Activated CD8-positive, alpha-beta memory T cell treated with anti-CD3 and anti-CD28 coated beads, Interleukin-2, amount 10 ng/mL, durations not matched to agents 7 days and 5 days (primary cell): ENCODE measurements at regions not wholly inside any gene's neighbourhood (a gene's known extent, or its start where the extent isn't known, plus 50 kb on each side); places are given as distances from the start of the nearest gene placed in this dataset.

Source experiments
- ATAC-seq: fragments of 150-1000 bp; cut with Tn5 transposase; one replicate; pipeline ENCODE4 v1.10.0; 2021; ENCODE audit warnings: moderate library complexity
- CTCF ChIA-PET: fragments of 350-600 bp; sonication (Branson Sonifier 250); formaldehyde crosslinking; loops from one replicate; lab custom pipeline; 2021; ENCODE audit warnings: antibody characterized with exemption; lab: Charles Lee
- DNase-seq: peaks from one replicate; pipeline ENCODE4 v3.0.0-alpha.2; 2020
- H3K27ac Mint-ChIP-seq: one replicate; pipeline ENCODE4 v1.8.0; 2021; ENCODE audit warnings: mild to moderate bottlenecking, mixed read lengths
- H3K27me3 Mint-ChIP-seq: one replicate; pipeline ENCODE4 v1.8.0; 2021; ENCODE audit warnings: mixed read lengths
- H3K36me3 Mint-ChIP-seq: one replicate; pipeline ENCODE4 v1.8.0; 2021; ENCODE audit warnings: mild to moderate bottlenecking, mixed read lengths
- H3K4me1 Mint-ChIP-seq: one replicate; pipeline ENCODE4 v1.8.0; 2021; ENCODE audit warnings: mixed read lengths
- H3K4me3 Mint-ChIP-seq: one replicate; pipeline ENCODE4 v1.8.0; 2021; ENCODE audit warnings: mild to moderate bottlenecking, moderate library complexity, mixed read lengths
- H3K9me3 Mint-ChIP-seq: one replicate; pipeline ENCODE4 v1.8.0; 2022; ENCODE audit warnings: low read depth, mixed read lengths

DNA sequence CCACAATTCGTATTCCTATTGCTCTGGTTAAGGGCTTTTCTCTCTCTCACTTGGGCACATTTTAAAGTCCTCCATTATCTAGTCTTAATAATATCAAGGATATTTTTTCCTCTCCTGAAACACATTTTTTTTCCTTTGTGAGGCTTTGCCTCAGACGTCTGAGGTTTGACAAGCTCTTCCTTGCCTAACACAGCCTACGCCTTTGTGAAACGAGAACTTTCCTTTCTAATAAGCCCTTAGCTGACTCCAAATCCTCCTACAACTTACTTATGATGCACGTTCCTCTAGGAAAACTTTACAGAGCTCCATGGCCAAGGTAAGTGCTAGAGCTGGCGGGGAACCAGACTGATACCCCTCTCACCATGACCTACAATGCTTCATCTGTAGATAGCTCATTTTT lies 841.5 kb downstream of the SOCS6 start:
- CTCF ChIA-PET: no interaction called here
- no peaks in the 10 kb centered on the region for H3K4me1 Mint-ChIP-seq
- ATAC-seq: no peak

DNA sequence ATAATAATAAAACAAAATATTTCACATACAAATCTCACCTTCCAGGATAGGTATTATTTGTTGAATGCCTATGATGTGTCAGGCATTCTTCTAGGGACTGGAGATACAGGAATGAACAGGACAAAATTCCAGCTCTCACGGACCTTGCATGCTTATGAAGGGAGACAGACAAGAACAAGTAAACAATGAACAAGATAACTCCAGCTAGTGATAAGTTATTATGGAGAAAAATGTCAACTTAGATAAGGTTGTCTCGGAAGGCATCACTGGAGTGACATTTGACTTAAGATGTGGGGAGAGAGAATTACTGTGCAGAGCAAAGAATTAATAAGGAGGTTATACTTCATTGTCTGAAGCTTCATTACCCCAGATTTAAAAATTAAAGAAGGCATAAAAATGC lies 836.7 kb downstream of the SOCS6 start:
- Mint-ChIP-seq H3K9me3 (peaks cover 14% of the 10 kb centered on the region), H3K27me3 (no peaks in the 10 kb centered on the region), H3K4me3 (no peak overlapping the region), H3K4me1 (no peaks in the 10 kb centered on the region), H3K27ac (no peak overlapping the region), H3K36me3 (no peaks in the 10 kb centered on the region)
- no peak for ATAC-seq
- no peak for DNase-seq
- CTCF ChIA-PET: no interaction called here

More for the DNA sequence above, 841.5 kb downstream of the SOCS6 start:
- no peak for DNase-seq
- Mint-ChIP-seq H3K27ac (no peak overlapping the region), H3K9me3 (peaks cover 18% of the 10 kb centered on the region), H3K36me3 (no peaks in the 10 kb centered on the region), H3K27me3 (no peaks in the 10 kb centered on the region), H3K4me3 (no peak overlapping the region)

DNA sequence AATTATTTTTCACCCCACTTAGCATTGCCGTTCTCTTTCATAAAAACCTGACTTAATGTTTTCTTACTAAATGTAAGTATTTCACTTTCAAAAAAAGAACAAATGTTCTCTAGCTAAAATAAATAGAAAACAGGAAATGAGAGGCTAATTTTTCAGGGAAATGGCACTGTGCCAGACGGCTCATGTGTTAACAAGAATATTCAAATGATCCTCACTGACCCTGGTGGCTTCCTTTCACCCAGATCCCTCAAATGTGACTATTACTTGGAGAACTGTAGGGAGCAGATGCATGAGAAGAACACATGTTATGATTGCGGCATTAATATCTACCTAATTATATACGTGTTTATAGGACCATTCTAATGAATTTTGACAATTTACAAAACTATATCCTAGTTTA lies 827.7 kb downstream of the SOCS6 start:
- H3K27ac Mint-ChIP-seq: no peak overlapping the region
- H3K4me3 Mint-ChIP-seq: no peak overlapping the region
- CTCF ChIA-PET: no interaction called here

DNA sequence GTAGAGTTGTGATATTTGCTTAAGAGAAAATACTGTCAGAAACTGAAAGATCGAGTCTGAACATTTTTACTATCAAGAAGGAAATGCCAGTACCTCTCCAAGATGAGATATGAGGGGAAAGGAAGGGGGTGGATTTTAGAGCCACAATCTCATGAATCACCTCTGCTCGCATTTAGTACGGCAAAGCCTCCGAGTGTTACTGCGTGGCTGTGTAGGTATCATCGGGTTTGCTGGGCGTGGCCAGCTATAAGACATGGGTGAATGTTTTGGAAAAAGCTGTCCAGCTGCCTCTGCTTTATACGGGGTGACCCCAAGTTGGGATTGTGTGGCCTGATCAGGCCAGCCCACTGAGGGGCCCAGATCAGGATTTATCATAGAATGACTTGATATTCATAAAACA lies 826.4 kb downstream of the SOCS6 start:
- Mint-ChIP-seq H3K27me3 (no peaks in the 10 kb centered on the region), H3K9me3 (peaks cover 12% of the 10 kb centered on the region), H3K27ac (no peak overlapping the region), H3K4me1 (no peaks in the 10 kb centered on the region), H3K36me3 (no peaks in the 10 kb centered on the region), H3K4me3 (no peak overlapping the region)
- DNase-seq (no peak), ATAC-seq (no peak)
- CTCF ChIA-PET: no interaction called here

More for the DNA sequence above, 827.7 kb downstream of the SOCS6 start:
- DNase-seq: no peak
- H3K36me3 Mint-ChIP-seq: no peaks in the 10 kb centered on the region
- H3K9me3 Mint-ChIP-seq: peaks cover 15% of the 10 kb centered on the region
- no peak for ATAC-seq
- no peaks in the 10 kb centered on the region for H3K4me1 Mint-ChIP-seq
- H3K27me3 Mint-ChIP-seq: no peaks in the 10 kb centered on the region

DNA sequence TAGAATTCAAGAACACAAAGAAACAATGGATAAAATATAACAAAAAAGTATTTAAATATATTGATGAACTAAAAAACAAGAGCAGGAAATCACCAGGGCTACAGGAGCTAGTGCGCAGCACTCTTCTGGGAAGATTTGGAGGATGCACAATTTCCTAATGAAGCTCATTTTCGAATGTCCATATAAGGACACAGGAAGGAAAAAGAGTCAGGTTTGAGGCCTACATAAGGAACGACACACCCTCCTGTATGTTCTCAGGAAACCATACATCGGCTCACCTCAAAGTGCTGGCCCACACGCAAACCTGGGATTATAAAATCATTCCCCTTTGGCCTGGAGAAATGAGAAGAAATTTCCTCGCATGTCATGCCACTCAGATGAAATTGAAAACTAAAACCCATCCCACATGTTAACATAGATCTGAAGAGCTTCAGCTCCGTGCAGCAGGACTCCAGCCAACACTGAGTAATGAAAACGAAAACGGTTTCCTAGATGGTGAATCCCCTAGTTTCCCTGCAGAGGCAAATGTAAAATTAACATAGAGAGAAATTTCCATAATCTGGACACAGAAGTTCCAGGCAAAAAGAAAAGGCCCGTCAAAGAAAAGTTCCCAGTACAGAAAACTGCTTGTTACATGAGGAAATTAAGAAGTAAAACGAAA lies 825.8 kb downstream of the SOCS6 start:
- no peaks in the 10 kb centered on the region for H3K4me1 Mint-ChIP-seq
- no peak overlapping the region for H3K4me3 Mint-ChIP-seq
- CTCF ChIA-PET: no interaction called here
- H3K27ac Mint-ChIP-seq: no peak overlapping the region
- ATAC-seq: no peak
- no peak for DNase-seq
- no peaks in the 10 kb centered on the region for H3K36me3 Mint-ChIP-seq
- peaks cover 9% of the 10 kb centered on the region for H3K9me3 Mint-ChIP-seq
- no peaks in the 10 kb centered on the region for H3K27me3 Mint-ChIP-seq

DNA sequence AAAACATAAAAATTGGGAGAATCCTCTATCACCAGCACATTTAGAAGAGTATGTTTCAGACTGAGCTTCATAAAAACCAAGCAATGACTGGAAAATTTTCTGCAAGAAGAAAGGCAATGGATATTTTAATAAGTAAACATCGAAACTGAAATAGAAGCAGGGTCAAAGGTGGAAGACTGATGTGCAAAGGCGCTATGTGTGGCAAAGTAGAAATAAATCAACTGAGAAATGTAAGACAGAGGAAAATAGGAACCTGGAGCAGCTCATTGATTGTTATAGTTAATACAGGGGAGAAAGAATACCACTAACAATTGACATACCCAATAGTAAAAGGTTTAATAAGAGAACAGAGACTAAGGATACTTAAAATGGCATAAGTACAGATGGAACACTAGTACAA lies 818.4 kb downstream of the SOCS6 start:
- no peak for DNase-seq
- no peak overlapping the region for H3K27ac Mint-ChIP-seq
- no peaks in the 10 kb centered on the region for H3K4me1 Mint-ChIP-seq
- peaks cover under 1% of the 10 kb centered on the region for H3K9me3 Mint-ChIP-seq
- H3K27me3 Mint-ChIP-seq: no peaks in the 10 kb centered on the region
- no peak overlapping the region for H3K4me3 Mint-ChIP-seq
- H3K36me3 Mint-ChIP-seq: no peaks in the 10 kb centered on the region
- ATAC-seq: no peak
- CTCF ChIA-PET: no interaction called here

DNA sequence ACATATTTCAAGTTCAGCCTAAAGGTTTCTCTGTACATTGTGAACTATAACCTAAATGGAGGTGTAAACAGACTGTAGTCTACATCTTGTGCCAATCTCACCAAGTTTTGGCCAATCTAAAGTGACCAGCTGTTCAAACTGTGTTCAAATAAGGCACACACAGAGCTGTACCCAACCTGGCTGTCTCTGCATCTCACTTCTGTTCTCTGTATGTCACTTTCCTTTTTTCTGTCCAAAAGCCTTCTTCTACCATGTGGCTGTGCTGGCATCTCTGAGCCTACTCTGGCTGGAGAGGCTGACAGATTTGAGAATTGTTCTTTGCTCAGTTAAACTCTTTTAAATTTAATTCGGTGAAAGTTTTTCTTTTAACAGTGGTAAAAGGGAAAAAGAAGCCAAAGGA lies 817.9 kb downstream of the SOCS6 start:
- Mint-ChIP-seq H3K27me3 (no peaks in the 10 kb centered on the region), H3K36me3 (no peaks in the 10 kb centered on the region), H3K4me1 (no peaks in the 10 kb centered on the region), H3K9me3 (no peaks in the 10 kb centered on the region), H3K4me3 (no peak overlapping the region), H3K27ac (no peak overlapping the region)
- CTCF ChIA-PET: no interaction called here
- DNase-seq (no peak), ATAC-seq (no peak)

DNA sequence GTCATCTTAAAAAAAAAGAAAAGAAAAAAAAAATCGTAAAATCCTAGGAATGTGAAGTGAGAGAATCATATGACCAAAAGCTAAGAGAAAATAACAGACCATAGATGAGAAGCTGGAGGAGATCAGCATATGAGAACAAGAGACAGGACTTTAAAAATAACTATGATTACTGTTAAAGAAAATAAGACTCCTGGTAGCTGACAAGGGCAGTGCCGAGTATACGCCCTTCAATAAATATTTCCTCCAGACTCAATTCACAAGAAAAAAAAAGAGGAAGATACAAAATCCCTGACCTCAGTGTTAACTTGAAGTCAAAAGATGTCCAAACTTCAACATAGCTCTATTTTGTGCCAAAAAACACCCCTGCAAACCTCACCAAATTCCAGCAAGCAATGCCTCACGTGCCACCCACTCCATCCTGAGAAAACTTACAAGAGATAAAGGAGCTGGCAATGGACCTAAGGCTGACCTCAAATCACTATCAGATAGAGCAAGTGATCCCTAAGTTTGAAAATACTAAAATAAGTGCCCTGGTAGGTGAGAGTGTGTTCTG lies 817.2 kb downstream of the SOCS6 start:
- H3K4me1 Mint-ChIP-seq: no peaks in the 10 kb centered on the region
- no peak for DNase-seq
- no peaks in the 10 kb centered on the region for H3K36me3 Mint-ChIP-seq
- CTCF ChIA-PET: no interaction called here
- no peak overlapping the region for H3K27ac Mint-ChIP-seq
- H3K27me3 Mint-ChIP-seq: no peaks in the 10 kb centered on the region
- no peak overlapping the region for H3K4me3 Mint-ChIP-seq
- no peak for ATAC-seq
- no peaks in the 10 kb centered on the region for H3K9me3 Mint-ChIP-seq

DNA sequence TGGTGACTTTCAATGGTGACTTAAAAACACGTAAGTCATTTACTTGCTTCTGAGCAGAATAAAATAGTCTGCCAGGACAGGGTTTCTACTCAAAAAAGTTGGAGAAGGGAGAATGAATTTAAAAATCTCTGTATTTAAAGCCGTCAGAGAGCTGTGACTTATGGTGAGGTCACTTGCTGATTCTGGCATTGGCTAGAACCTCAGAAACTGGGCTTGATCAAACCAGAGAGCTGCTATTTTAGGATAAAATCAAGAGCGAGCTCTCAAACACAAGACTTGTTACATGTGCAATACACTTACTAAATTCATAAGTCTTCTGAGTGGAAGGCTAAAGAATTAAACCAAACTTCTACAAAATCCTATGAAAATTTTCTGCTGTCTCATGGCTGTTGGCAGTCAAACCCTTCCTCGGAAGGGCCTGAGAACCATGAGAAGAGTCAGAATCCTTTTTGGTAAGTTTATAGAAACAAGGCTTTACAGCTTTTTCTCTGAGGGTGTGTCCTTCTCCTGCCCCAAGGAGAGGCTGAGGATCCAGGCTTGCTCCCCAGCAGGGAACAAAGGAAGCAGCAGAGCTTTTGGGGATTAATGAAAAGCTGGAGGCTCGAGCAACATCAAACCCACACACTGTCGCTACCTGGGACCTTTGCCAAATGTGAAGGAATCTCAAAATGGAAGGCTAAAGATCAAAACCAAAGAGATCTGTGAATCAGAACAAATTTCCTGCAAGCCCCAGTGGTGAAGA lies 816.4 kb downstream of the SOCS6 start:
- no peak for DNase-seq
- H3K36me3 Mint-ChIP-seq: no peaks in the 10 kb centered on the region
- no peak overlapping the region for H3K4me3 Mint-ChIP-seq
- no peaks in the 10 kb centered on the region for H3K27me3 Mint-ChIP-seq
- no peak for ATAC-seq
- no peaks in the 10 kb centered on the region for H3K9me3 Mint-ChIP-seq
- no peak overlapping the region for H3K27ac Mint-ChIP-seq
- CTCF ChIA-PET: no interaction called here
- no peaks in the 10 kb centered on the region for H3K4me1 Mint-ChIP-seq

DNA sequence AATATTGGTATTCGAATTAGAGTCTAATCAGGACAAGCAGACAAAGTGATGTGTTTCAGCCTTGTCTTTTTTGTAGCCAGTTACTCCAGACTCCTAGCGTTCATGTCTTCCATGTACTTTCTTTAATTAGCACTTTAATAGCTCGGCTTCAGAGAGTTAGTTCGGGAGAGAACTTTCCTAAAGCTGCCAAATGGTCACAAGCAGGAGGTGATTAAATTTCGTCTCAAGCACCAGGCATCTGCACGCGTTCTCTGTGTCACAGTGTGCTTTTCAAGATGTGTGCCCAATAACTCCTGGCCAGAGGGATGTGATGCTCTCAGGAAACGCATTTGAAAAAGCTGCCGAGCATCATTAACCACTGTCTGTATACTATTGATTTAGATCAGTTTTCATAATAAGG lies 790.8 kb downstream of the SOCS6 start:
- no peak for ATAC-seq
- peaks cover 10% of the 10 kb centered on the region for H3K9me3 Mint-ChIP-seq
- CTCF ChIA-PET: no interaction called here
- H3K27me3 Mint-ChIP-seq: no peaks in the 10 kb centered on the region
- H3K4me1 Mint-ChIP-seq: no peaks in the 10 kb centered on the region
- no peak overlapping the region for H3K27ac Mint-ChIP-seq
- DNase-seq: no peak
- no peak overlapping the region for H3K4me3 Mint-ChIP-seq
- no peaks in the 10 kb centered on the region for H3K36me3 Mint-ChIP-seq

DNA sequence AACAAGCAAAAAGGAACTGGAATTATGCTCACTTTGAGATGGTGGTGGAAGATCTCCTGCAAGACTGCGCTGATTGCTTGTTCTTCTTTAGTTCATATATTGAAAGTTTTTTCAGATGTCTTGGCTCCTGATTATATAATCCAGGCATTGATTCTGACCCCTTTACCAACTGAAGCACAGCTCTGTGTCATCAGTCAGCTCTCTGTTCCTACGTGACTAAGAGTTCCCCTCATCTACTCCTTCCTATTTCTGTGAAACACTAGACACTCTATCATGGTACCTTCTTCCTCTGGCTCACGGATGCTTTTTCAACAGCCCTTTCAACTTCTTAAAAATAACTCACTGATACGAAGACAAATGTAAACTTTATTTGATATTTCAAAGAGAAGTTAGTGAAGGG lies 788.6 kb downstream of the SOCS6 start:
- H3K9me3 Mint-ChIP-seq: peaks cover 10% of the 10 kb centered on the region
- no peaks in the 10 kb centered on the region for H3K27me3 Mint-ChIP-seq
- no peak for DNase-seq
- no peaks in the 10 kb centered on the region for H3K36me3 Mint-ChIP-seq
- H3K27ac Mint-ChIP-seq: no peak overlapping the region
- H3K4me1 Mint-ChIP-seq: no peaks in the 10 kb centered on the region
- no peak overlapping the region for H3K4me3 Mint-ChIP-seq
- no peak for ATAC-seq
- CTCF ChIA-PET: no interaction called here

DNA sequence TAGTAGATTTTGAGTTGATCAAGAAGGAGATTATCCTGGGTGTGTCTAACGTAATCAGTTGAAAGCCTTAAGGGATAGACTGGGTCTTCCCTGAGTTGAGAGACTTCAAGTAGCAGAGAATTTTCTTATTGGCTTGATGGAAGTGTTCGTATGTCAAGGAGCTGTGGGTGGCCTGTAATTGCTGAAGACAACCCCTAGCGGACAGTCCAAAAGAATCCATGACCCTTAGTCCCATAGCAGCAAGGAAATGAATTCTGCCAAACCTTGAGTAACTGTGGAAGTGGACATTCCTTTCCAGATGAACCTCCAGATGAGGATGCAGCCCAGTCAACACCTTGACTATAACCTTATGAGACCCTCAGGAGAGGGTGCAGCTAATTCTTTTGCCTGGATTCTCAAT lies 786.3 kb downstream of the SOCS6 start:
- no peak overlapping the region for H3K27ac Mint-ChIP-seq
- H3K4me1 Mint-ChIP-seq: no peaks in the 10 kb centered on the region
- H3K4me3 Mint-ChIP-seq: no peak overlapping the region

DNA sequence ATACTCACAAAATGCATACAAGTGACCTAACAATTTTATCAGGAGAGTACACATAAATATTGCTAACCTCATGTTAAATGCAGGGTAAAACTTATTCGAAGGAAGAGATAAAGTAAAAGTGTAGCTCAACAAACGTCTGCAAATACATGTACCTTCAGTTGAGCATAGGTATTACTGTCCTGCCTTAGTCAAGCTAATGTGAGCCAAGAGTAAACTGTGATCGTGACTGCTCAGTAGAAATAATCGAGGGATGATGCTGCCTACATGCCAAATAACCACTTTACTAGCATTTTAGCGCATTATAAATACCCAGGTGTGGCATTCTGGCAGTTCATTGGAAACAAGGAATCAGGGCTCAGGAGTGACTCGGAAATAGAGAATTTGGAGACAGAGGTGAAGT lies 779.5 kb downstream of the SOCS6 start:
- CTCF ChIA-PET: no interaction called here
- DNase-seq (no peak), ATAC-seq (no peak)
- Mint-ChIP-seq H3K27ac (no peak overlapping the region), H3K27me3 (no peaks in the 10 kb centered on the region), H3K9me3 (peaks cover 8% of the 10 kb centered on the region), H3K36me3 (no peaks in the 10 kb centered on the region), H3K4me1 (no peaks in the 10 kb centered on the region), H3K4me3 (no peak overlapping the region)

More for the DNA sequence above, 786.3 kb downstream of the SOCS6 start:
- CTCF ChIA-PET: no interaction called here
- H3K27me3 Mint-ChIP-seq: no peaks in the 10 kb centered on the region
- H3K36me3 Mint-ChIP-seq: no peaks in the 10 kb centered on the region
- H3K9me3 Mint-ChIP-seq: peaks cover 11% of the 10 kb centered on the region
- no peak for DNase-seq
- no peak for ATAC-seq

DNA sequence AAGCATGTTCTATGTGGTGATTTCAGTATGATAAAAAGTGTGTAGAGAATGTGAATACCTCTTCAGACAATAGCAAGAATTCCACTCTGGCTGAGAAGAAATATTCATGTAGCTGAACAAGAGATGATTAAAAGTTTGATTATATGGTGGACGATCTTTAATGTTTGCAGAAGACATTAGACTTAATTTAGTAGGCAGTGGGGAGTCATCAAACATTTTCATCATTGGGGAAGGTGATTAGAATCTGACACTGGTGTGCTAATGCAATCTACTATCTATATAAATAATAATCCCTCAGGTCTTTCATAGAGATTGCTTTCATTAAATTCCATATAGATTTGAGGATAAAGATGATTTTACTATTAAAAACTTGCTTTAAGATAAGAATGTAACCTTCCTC lies 761.0 kb downstream of the SOCS6 start:
- CTCF ChIA-PET: no interaction called here
- no peaks in the 10 kb centered on the region for H3K27me3 Mint-ChIP-seq
- no peaks in the 10 kb centered on the region for H3K4me1 Mint-ChIP-seq
- no peak overlapping the region for H3K27ac Mint-ChIP-seq
- no peaks in the 10 kb centered on the region for H3K36me3 Mint-ChIP-seq
- ATAC-seq: no peak
- no peak overlapping the region for H3K4me3 Mint-ChIP-seq
- H3K9me3 Mint-ChIP-seq: peaks cover 7% of the 10 kb centered on the region
- no peak for DNase-seq
